Prostate gland (tissue), 2 donors: ENCODE measurements at regions not wholly inside any gene's neighbourhood (a gene's known extent, or its start where the extent isn't known, plus 50 kb on each side); places are given as distances from the start of the nearest gene placed in this dataset.

Experiments used
- DNase-seq: peaks from one replicate; pipeline ENCODE4 v3.0.0-alpha.2; 2019; ENCODE audit warnings: low spot score
- H3K27ac ChIP-seq, 2 donors: fragments of 200-600 bp; sonication (generic); 2 replicates each; pipeline ENCODE4 v1.5.1; 2017 to 2019
- H3K27me3 ChIP-seq: fragments of 200-600 bp; sonication (generic); replicated peaks from 2 replicates; pipeline ENCODE4 v1.5.1; 2019; ENCODE audit not compliant: insufficient read depth
- H3K36me3 ChIP-seq, 2 donors: fragments of 200-600 bp; sonication (generic); 1 replicate in 1 of 2; 2 replicates in 1 of 2; pipeline versions ENCODE4 v1.5.1 to v1.8.1; 2017 to 2019
- H3K4me1 ChIP-seq: fragments of 200-600 bp; sonication (generic); replicated peaks from 2 replicates; pipeline ENCODE4 v1.5.1; 2019
- H3K4me3 ChIP-seq, 2 donors: fragments of 200-600 bp; sonication (generic); 2 replicates each; pipeline ENCODE4 v1.5.1; 2017 to 2019
- H3K9me3 ChIP-seq: fragments of 200-600 bp; sonication (generic); 2 replicates; pipeline ENCODE4 v1.5.1; 2017
- POLR2A ChIP-seq: fragments of 450-650 bp; IDR thresholded peaks from one replicate; pipeline ENCODE4 v1.6.1; 2016; ENCODE audit warnings: antibody characterized with exemption, mild to moderate bottlenecking
- POLR2AphosphoS5 ChIP-seq: sonication (generic); formaldehyde crosslinking; IDR thresholded peaks from one replicate; pipeline ENCODE4 v1.6.1; 2017; ENCODE audit warnings: antibody characterized with exemption
- WGBS: methylation state at CpG from one replicate; pipeline ENCODE4 v1.1.5; 2018; 5-methylcytosine and 5-hydroxymethylcytosine counted together
- intact Hi-C: fragments of 100-400 bp; cut with DNase I; formaldehyde crosslinking; loops from one replicate; pipeline ENCODE4 v1.14.2; 2022
- TF ChIP-seq, protein P1 (sequence below), 4 experiments: fragments of 200-600 bp in 2 of 4; fragments of 450-650 bp in 2 of 4; sonication (generic) in 2 of 4; IDR thresholded peaks; 1 replicate in 3 of 4; 2 replicates in 1 of 4; pipeline ENCODE4 v1.5.1; 2016 to 2019; ENCODE audit warnings: antibody characterized with exemption in 4 of 4, mild to moderate bottlenecking in 2 of 4, moderate library complexity in 2 of 4

DNA sequence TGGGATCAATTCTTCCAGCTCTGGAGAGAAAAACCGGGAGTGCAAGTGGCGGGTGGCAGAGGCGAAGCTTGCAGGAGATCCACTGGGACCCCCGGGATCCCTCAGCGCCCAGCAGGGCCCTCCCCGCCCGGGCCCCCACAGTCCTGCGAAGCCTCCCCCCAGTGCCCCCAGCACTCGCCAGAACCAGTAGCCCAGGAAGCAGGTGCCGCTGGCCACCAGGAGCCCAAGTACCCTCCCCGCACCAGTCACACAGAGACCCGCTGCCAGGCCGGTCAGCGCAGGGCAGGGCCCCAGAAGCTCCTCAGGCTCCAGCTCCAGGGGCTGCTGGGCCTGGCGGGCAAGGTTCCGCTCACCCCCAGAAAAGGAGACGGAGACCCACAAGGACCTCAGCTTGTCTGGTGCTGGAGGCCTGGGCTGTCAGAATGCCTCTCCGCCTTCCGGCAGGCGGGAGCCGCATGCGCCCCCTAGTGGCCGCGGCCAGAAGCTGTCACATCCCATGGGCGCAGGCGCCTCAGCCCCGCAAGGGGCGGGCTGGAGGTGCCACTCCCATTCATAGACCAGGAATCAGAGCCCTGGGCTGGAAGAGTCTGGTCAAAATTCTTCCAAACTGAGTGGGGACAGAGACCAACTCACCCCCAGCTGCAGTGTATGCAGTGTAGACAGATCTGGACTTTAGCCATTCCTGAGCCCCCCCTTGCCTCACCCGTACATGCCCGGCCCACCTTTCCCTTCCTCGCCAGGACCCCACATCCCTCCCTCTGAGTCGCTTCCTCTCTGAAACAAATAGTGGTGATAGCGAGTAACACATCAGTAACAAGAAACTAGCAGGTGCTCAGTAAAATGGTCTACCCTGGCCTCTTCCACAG is 1002.3 kb downstream of the KCNJ18 start:
- DNase-seq = no peak
- intact Hi-C loops = no loop called here
- no peaks in the 10 kb centered on the region for H3K9me3 ChIP-seq
- TF ChIP-seq POLR2AphosphoS5 = no peak
- TF ChIP-seq, protein P1, sequence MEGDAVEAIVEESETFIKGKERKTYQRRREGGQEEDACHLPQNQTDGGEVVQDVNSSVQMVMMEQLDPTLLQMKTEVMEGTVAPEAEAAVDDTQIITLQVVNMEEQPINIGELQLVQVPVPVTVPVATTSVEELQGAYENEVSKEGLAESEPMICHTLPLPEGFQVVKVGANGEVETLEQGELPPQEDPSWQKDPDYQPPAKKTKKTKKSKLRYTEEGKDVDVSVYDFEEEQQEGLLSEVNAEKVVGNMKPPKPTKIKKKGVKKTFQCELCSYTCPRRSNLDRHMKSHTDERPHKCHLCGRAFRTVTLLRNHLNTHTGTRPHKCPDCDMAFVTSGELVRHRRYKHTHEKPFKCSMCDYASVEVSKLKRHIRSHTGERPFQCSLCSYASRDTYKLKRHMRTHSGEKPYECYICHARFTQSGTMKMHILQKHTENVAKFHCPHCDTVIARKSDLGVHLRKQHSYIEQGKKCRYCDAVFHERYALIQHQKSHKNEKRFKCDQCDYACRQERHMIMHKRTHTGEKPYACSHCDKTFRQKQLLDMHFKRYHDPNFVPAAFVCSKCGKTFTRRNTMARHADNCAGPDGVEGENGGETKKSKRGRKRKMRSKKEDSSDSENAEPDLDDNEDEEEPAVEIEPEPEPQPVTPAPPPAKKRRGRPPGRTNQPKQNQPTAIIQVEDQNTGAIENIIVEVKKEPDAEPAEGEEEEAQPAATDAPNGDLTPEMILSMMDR (IDR thresholded peaks at IDR 0.05) = peak in 1 of 4 experiments; percentile 9
- H3K4me1 ChIP-seq = no peaks in the 10 kb centered on the region
- H3K27me3 ChIP-seq = no peaks in the 10 kb centered on the region
- no peak overlapping the region for H3K4me3 ChIP-seq
- H3K36me3 ChIP-seq = no peaks in the 10 kb centered on the region
- 75% methylated on average over 25 of the region's 33 CpGs for WGBS
- no peak overlapping the region for H3K27ac ChIP-seq

DNA sequence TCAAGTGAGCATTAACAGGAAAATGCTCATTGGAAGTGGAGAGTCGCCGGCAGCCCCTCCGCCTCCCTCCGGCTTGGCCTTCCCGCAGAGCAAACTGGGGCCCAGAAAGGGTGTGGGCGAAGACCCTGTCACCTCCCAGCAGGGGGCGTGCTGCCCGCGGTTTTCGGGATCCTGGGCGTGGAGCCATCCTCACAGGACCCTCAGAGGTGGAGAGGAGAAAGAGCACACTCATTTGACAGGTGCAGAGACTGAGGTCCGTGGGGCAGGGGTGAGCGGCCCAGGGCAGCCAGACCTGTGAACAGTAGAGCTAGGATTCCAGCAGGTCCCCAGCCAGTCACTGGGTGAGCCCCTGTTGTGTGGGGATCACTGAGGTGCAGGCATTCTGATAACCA is 1002.9 kb downstream of the KCNJ18 start:
- H3K4me1 ChIP-seq = no peaks in the 10 kb centered on the region
- no peak overlapping the region for H3K4me3 ChIP-seq
- 69% methylated on average over 13 of the region's 13 CpGs for WGBS
- no peak overlapping the region for H3K27ac ChIP-seq
- intact Hi-C loops = no loop called here
- no peaks in the 10 kb centered on the region for H3K36me3 ChIP-seq
- TF ChIP-seq, protein P1 (IDR thresholded peaks at IDR 0.05) = peak in 1 of 4 experiments; percentile 1
- TF ChIP-seq POLR2A = no peak
- no peaks in the 10 kb centered on the region for H3K9me3 ChIP-seq
- no peak for DNase-seq
- H3K27me3 ChIP-seq = no peaks in the 10 kb centered on the region

DNA sequence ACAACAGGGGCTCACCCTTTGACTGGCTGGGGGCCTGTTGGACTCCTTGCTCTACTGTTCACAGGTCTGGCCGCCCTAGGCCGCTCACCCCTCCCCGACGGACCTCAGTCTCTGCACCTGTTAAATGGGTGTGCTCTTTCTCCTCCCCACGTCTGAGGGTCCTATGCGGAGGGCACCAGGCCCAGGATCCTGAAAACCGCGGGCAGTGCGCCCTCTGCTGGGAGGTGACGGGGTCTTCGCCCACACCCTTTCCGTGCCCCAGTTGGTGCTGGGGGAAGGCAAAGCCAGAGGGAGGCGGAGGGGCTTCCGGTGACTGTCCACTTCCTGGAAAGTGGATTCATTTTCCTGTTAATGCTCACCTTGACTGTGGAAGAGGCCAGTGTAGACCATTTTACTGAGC is 1010.9 kb downstream of the KCNJ18 start:
- H3K4me3 ChIP-seq = no peak overlapping the region
- H3K9me3 ChIP-seq = no peaks in the 10 kb centered on the region
- TF ChIP-seq POLR2A (no peak), POLR2AphosphoS5 (no peak)
- TF ChIP-seq, protein P1 (IDR thresholded peaks at IDR 0.05) = no peak
- no peak overlapping the region for H3K27ac ChIP-seq
- H3K27me3 ChIP-seq = no peaks in the 10 kb centered on the region
- H3K4me1 ChIP-seq = no peaks in the 10 kb centered on the region
- no peaks in the 10 kb centered on the region for H3K36me3 ChIP-seq
- 71% methylated on average over 14 of the region's 14 CpGs for WGBS
- intact Hi-C loops = no loop called here
- no peak for DNase-seq

DNA sequence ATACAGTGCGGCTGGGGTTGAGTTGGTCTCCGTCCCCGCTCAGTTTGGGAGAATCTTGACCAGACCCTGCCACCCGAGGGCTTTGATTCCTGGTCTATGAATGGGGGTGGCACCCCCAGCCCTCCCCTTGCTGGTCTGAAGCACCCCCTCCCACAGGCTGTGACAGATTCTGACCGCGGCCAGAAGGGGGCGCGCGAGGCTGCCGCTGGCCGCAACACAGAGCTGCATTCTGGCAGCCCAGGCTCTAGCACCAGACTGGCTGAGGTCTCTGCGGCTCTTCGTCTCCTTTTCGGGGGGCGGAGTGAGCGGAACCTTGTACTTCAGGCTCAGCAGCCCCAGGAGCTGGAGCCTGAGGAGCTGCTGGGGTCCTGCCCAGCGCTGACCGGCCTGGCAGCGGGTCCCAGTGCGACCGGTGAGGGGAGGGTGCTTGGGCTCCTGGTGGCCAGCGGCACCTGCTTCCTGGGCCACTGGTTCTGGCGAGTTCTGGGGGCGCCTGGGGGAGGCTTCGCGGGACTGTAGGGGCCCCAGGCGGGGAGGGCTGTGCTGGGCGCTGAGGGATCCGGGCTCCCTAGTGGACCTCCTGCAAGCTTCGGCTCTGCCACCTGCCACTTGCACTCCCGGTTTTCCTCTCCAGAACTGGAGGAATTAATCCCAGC is 1011.6 kb downstream of the KCNJ18 start:
- no peak for DNase-seq
- no peak overlapping the region for H3K4me3 ChIP-seq
- H3K27ac ChIP-seq = no peak overlapping the region
- H3K9me3 ChIP-seq = no peaks in the 10 kb centered on the region
- TF ChIP-seq, protein P1 (IDR thresholded peaks at IDR 0.05) = no peak
- TF ChIP-seq POLR2A (no peak), POLR2AphosphoS5 (no peak)
- WGBS = 57% methylated on average over 28 of the region's 31 CpGs
- intact Hi-C loops = no loop called here
- H3K36me3 ChIP-seq = no peaks in the 10 kb centered on the region
- no peaks in the 10 kb centered on the region for H3K4me1 ChIP-seq
- H3K27me3 ChIP-seq = no peaks in the 10 kb centered on the region

DNA sequence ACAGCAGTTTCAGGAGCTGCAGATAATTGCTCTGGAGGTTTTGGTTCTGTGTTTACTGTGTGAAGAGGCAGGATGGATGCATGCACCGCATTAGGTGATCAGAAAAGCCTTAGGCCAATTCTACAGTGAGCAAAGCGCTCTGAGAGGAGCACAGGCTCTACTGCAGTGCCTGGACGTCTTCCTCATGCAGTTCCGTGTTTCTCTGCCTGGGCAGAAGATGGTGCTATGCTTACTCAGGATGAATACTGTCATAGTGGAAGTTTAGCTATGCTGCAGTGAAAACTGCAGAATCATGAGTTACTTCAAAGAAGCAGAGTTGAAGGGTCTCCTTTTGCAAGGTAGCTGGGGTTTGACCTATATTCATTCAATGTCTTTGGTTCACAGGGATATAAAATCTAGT is 1012.4 kb downstream of the KCNJ18 start:
- WGBS = 42% methylated on average over 4 of the region's 4 CpGs
- no peak for DNase-seq
- intact Hi-C loops = no loop called here
- no peak overlapping the region for H3K4me3 ChIP-seq
- no peaks in the 10 kb centered on the region for H3K9me3 ChIP-seq
- no peaks in the 10 kb centered on the region for H3K4me1 ChIP-seq
- no peak overlapping the region for H3K27ac ChIP-seq
- TF ChIP-seq, protein P1 (IDR thresholded peaks at IDR 0.05) = no peak
- TF ChIP-seq POLR2AphosphoS5 = no peak
- no peak for TF ChIP-seq POLR2A
- H3K36me3 ChIP-seq = no peaks in the 10 kb centered on the region
- no peaks in the 10 kb centered on the region for H3K27me3 ChIP-seq
